Hippocampal formation (tissue), 2 donors: ENCODE measurements at regions not wholly inside any gene's neighbourhood (a gene's known extent, or its start where the extent isn't known, plus 50 kb on each side); places are given as distances from the start of the nearest gene placed in this dataset.
"Not testable (repeated sequence)": the region's sequence is repeated elsewhere in the genome, so short reads cannot be mapped to it uniquely, and the experiment has no call there.

Experiments used
- DNase-seq, 2 donors: peaks; one replicate each; lab custom pipeline; 2025; lab: John Stamatoyannopoulos, UW

DNA sequence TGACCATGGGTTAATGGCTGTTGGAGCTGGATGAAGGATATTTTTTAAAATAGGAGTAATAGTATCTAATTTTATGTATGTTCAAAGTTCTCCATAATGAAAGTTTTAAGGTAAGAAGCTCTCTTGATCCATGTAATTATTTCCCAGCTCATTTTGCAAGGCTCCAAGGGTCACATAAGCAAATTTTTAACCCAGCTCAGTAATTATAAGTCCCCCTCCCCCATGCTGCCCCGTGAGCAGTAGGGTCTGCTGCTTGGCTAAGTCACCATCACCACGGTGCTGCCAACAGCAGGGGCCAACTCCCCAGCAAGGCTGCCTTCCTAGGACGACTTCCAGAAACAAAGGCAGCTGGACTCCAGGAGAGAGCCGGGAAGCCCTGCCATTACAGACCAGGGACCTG lies 340.0 kb downstream of the FBXW7 start:
- no peak for DNase-seq

DNA sequence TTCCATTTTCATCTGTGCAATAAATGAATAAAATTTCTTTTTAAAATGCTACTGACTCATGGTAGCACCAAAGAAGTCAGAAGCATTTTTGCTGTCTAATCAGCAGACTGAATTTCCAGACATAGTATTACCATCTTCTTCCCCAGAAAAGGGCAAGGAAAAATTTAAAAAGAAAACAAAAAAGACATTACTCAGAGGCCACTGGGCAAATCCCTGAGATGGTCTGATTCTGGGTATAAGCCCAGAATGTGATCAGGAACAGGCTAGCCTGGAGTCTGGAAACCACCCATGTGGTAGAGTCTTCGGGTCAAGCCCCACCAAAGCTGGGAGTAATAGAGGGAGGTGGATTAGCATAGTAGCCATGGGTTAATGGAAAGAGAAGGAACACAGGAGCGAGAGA lies 342.8 kb downstream of the FBXW7 start:
- DNase-seq = no peak

DNA sequence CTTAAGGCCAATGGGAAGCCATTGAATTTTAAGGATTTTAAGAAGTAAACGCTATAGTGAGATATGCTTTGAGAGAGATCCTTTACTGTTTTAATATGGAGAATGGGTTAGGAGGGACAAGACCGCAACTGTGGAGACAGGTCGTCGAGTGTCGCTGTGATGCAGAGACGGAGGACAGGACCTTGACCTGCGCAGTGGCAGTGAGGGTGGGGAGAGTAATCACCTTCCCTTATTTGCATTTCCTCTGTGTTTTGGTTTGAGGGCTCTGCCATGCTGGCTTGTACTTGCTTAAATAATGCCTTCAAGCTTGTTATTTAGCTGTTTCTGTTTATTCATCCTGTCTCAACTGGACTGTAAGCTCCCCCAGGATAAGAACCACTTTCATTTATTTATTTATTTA lies 345.0 kb downstream of the FBXW7 start:
- DNase-seq = no peak

DNA sequence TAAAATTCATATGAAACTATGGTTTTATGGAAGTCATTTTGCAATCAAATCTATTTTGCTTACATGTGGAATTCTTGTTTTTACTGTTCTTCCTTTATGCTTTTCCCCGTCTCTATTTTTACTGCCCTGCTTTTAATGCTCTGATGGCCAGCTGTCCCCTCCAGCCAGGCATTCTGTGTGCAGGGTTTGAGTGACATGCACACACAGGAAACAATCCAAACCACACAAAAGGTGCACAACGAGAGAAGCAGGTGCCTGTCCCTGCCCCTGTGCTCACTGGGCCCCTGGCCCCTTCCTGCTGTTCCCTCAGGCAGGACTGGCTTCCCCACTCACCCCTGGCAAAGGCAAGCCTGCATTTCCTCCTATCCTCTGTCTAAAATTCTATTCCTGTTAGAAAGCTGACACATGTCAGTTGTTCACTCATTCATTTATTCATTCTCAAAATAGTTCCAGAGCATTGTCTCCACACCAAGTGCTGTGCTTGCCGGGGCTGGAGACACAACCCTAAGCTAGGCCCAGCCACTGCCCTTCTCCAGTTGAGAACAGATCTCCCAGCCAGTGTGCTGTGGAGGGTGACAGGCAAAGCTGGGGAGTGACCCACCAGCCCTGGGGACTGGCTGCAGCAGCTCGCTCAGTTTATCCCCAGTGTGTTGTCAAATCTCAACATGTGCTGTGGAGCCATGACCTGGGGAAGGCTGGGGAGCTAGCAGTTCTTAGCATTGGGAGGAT lies 346.3 kb downstream of the FBXW7 start:
- DNase-seq = no peak

DNA sequence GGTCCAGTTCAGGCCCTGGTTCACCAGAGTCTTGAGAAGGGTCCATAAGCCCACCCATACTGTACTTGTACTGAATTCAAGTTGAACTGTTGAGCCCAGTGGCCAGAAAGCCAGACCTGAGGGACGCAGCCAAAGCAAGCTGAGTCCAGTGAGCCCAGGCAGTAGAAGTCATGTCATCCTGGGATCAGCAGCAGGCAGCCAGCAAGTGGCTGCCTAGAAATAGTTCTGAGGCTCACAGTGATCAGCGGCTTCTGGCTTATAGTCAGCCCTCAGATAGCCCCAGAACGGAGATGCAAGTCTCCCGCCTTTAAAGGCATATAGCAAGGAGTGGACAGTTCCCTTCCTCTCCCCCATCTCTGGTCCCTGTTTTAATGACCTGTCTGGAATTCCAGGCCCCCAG lies 347.1 kb downstream of the FBXW7 start:
- DNase-seq = no peak

DNA sequence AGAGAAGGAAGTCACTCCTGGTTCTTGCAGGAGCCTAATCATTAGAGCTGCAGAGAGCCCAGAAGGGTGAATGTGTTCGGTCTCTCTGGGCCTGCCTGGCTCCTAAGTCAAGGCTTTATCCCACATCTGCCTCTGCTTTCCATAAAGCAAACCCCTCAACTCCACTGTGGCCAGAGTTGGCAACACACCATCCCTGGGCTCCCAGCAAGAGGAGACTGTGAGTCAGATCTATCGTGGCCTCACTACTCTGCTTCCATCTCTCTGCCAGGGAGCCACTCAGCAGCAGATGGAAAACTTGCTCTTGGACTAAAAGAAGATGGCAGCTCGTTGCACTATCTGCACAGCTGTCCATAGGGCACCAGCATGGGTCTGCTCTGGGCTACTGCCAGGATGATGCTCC lies 348.2 kb downstream of the FBXW7 start:
- no peak for DNase-seq

DNA sequence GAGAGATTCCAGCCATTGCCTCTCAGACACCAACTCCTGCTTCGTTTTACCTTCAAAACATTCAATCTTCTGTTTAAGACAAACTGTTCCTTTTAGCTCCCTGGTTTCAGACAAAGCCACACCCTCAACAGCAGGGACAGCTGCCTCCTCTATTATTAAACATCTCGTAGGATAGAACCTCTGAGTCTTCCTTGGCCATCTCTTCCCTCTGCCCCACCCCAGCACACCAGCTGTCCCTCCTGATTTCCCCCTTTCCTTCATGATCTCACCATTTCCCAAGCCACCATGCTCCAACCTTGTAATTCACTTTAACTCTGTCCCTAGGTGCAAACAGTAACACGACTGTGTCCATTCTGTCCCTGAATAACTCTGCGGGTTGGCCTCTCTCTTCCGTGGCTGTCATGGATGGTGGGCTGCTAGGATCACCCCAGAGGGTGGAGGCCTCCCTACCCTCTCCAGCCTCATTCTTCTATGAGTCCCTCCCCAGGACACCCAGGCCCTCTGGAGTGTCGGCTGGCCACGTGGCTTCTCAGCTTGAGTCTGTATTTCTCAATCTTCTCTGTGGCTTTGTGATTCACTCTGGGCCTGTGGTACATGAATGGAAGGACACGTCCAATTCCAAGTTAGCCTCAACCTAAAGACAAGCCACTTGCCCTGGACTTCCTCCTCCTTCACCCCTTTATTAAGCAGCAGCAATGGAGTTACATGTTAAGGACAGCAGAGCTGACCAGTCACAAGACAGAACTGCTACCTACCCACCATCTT lies 349.9 kb downstream of the FBXW7 start:
- no peak for DNase-seq

DNA sequence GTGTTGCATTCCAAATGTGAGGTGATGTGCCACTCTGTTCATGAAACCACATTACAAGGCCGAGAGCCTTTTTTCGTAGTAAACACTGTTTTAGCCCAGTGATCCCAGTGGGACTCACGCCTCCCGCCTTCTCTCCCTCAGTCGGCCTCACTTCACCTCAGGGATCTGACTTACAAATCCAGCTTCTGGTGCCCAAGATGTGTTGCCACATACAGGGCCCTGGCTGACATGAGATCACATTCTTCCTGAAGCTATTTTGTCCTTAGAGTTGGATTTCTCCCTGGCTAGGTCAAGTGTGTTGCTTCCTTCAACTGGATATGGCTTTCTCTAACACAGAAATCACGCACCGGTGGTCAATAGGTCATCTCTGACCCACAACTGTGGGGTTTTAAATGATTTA lies 354.7 kb downstream of the FBXW7 start:
- no peak for DNase-seq

DNA sequence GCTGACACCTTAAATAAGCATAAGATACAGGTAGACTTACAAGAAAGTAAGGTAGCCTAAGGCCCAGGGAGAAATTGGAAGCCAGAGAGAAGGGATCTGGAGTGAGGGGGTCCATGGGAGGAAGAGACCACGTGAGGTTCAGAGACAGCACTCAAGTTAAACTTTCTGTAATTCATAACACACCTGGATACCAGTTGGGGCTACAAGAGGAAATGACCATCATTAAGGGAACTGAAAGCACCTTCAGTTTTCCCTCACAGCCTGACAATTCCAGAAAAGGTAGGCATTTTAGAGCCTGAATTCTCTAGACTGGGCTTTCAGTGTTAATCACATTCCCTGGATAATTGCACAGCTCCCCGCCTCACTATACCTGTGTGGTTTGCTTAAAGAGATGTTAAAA lies 355.5 kb downstream of the FBXW7 start:
- DNase-seq = no peak

DNA sequence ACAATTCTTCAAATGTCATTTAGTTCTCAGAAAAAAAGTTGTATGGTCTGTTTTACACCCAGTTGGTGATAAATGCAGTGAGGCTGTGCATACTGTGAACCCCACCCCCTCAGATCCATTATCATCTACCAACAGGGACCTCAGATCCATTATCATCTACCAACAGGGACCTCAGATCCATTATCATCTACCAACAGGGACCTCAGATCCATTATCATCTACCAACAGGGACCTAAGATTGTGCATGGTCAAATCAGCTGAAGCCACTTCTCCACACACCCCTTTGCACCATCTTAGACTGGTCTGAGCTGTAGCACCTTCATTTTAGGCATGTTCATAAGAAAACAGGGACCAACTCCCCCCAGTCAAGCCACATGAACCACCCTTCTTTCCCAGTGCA lies 358.4 kb downstream of the FBXW7 start:
- DNase-seq = not testable (repeated sequence)

DNA sequence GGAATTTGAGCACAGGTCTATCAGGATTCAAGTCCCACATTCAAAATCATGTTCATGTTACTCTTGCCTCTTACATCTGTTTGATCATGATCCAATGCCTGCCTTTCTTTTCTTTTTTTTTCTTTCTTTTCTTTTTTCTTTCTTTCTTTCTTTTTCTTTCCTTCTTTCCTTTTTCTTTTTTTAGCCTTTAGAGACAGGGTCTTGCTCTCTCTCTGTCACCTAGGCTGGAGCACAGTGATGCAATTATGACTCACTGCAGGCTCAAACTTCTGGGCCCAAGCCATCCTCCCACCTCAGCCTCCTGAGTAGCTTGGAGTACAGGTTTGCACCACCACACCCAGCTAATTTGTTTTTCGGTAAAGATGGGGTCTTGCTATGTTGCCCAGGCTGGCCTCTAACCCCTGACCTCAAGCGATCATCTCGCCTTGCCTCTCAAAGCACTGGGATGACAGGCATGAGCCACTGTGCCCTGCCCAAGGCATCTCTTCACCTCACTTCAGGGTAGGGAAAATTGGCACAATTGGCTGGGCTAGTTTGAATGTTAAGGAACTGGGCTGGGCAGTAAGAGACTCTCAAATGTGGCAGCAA lies 359.2 kb downstream of the FBXW7 start:
- no peak for DNase-seq

DNA sequence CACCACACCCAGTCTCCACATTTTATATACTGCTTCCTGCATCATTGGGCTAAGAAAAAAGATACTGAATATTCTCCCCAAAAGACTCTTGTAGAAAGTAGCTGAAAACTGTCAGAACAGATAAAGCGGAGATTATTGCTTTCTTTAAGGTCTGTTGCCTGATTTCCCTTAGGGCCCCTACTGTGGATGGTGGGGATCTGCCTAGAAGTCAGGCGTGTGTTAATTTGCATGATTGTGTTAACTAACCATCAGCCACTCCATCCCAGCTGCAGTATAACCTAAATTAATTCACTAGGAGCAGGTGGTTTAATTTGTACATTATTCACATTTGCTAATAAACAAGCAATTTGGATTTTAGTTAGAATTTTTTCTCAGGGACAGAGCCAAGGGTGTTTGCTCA lies 360.3 kb downstream of the FBXW7 start:
- DNase-seq = no peak

DNA sequence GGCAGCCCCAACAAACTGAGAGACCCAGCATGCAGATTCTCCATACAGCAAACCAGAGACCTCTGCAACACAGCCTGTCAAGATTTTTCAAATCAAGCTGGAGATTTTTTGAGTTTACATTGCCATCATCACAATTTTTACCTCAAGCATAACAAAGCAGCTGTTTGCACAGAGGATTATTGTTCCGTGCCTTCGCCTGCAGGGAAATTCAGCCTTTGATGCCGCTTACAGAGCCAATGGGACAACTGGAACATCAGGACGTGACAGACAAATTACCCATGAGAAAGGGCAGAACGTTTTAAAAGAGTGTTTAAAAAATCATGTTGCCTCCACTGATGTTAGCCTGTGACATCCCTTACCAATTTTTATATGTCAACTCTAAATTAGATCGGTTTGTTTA lies 363.7 kb downstream of the FBXW7 start:
- DNase-seq = no peak

DNA sequence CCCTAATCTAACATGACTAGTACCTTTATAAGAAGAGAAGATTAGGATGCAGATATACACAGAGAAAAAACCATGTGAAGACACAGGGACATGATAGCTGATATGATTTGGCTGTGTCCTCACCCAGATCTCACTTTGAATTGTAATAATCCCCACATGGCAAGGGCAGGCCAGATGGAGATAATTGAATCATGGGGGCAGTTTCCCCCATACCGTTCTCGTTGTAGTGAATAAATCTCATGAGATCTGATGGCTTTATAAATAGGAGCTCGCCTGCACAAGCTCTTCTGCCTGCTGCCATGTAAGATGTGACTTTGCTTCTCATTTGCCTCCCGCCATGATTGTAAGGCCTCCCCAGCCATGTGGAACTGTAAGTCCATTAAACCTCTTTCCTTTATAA lies 364.3 kb downstream of the FBXW7 start:
- no peak for DNase-seq

DNA sequence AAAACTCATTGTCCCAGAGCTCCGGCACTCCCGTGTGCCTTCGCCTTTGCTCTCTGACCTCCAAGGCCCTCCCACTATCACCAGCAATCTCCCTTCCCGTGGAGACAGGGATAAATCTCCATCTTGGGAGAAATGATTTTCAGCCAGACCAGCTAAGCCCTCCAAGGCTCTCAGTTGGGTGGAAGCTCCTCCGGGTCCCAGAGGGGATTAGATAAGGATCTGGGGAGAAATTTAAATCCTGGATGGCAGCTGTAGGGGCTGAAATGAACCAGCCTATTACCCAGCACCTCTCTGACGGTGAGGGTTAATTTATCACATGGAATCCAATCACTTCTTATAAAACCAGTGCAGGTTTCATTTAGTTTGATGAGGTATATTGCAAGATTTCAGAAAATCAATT lies 366.2 kb downstream of the FBXW7 start:
- DNase-seq = no peak

DNA sequence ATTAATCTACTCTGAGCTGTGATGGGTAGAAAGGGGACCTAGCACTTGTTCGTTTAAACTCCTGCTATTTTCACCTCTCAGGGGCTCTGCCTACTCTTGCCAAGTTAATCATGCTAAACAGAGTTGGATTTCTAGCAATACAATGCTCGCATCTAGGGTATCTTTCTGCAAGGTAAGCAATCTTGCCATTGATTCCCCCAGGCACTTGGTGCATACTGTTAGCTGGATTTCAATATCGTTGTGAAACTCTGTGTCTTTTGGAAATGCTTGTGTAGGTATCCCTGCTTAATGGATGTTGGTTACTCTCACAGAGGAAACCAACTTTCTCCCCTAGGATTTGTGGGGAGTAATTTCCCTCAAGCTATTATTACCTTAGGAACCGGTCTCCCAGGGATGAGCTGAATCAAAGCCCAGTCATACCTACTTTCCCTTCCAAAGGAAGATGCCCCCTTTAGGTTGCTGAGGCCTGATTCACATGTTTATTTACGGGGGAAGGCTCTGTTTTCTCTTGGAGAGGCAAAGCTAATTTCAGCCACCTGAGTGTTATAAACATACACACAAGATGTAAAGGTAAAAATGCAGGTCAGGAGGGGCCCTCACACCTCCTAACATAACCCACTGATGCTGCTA lies 366.8 kb downstream of the FBXW7 start:
- DNase-seq = no peak

DNA sequence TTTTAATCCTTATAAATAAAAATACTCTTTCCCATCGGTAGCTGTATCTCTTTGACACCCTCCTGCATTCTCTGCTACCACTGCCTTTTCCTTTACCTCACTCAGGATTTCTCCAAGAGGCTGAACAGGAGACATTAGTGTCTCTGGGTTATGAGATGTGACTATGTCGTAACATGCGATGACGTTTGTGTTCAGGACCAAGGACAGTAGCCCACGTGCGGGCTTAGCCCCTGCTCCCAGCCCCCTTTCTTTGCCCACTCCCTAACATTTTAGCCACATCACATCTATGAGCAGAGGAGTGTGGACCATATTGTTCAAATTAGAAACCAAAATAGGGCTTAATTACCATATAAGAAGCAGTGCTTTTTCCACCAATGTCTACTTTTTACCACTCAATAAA lies 369.3 kb downstream of the FBXW7 start:
- no peak for DNase-seq

DNA sequence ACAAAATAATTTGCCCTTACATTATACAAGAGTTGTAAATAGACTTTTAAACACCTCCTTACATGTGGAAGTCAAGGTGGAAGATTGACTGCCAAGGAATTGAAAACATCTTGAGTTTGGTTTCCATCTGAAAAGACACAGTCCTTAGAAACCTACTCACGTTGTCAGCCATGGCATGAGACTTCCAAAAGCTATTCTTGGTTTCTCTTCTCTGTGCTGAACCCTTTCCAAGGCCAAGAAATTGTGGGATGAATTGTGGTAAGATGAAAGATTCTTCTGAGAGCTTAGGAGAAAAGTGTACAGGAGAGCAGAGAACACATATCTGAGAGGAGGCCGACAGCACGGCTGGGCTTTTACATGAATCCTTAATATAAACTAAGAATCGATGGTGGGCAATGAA lies 370.0 kb downstream of the FBXW7 start:
- DNase-seq = no peak

DNA sequence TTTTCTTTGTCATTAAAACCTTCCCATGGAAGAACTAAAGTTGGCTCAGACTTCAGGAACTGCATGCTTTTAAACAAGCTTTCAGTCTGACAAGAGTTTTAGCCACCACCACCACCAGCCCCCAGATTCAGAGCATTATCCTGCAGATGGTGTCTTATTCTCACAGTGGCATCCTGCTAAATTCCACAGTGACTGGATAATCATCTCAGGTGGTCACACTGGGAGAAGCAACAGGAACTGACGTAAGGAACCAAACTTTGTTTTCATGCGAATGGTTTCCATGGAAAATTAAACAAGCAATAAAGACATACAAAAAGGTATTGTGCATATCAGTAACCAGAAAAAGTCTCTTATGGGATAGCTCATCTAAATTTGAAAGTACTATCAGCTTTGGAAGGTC lies 370.7 kb downstream of the FBXW7 start:
- DNase-seq = no peak

DNA sequence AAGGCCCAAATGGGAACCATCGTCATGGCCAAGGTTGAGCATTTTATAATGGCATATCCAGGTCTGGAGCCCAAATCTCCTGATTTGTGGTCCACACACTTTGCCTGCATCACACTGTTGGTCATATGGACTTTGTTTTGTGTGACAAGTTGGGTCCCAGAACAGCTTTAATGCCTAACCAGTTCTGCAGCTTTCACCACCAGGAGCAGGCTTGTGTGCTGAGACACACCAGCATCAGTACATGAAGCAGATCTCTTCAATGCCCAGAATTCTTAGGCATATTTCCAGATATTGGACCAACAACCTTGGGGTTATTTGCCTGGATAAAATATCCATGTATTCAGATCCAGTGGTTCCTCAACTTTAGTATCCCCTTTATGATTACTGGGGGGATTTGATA lies 371.3 kb downstream of the FBXW7 start:
- no peak for DNase-seq

DNA sequence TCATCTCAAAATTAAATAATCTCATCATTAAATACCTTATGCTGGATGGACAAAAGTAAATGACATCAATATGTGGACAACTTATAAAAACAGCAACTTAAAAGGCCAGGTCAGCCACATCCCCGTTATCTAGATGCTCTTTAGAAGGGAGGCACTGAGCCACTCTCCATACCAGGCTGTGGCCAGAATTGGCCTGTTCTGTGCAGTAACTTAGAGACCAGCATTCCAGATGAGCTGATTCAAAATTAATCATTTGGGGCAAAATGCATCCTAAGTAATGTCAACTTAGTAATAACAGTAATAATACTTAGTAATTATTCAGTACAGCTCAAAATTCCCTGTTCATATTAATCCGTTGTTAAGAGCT lies 373.6 kb downstream of the FBXW7 start:
- DNase-seq = no peak

DNA sequence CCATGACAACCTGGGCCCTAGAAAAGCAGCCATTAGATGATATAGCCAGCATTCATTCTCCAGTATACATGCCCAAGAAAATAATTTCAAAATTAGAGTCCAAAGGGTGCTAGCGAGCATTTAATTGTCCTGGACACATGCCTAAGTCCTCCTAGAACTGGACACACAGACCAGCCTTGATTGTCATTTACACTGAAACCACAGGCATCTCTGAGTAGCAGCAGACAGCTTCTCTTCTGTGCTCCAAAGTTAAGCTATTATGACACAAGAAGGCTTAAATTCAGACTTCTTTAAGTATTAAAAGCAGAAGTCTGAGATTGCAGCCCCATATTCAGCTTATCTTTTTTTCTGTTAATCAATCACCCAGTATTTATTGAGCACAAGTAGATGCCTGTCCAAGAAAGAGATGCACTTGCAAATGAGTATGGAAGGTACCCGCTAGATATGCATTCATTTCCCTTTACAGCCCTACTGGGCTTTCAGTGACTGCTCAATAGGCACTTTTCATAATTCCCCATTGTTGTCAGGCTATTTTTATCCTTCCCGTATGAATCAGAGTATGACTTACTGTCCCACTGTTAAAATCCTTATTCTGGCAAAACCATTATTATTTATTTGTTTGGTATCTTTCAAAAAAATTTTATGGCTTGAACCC lies 374.1 kb downstream of the FBXW7 start:
- DNase-seq = no peak
